Osteoblast (primary cell): ENCODE measurements at regions not wholly inside any gene's neighbourhood (a gene's known extent, or its start where the extent isn't known, plus 50 kb on each side); places are given as distances from the start of the nearest gene placed in this dataset.

Experiments
- DNase-seq: peaks from one replicate; pipeline ENCODE4 v3.0.0; 2011; ENCODE audit warnings: low spot score, mixed read lengths; ENCODE audit not compliant: insufficient read length; ENCODE audit errors: missing footprints
- H2AFZ ChIP-seq: 2 replicates; pipeline ENCODE4 v1.6.0; 2011; ENCODE audit warnings: mild to moderate bottlenecking, low read length
- H3K27ac ChIP-seq: 2 replicates; pipeline ENCODE4 v1.5.1; 2011; ENCODE audit warnings: mild to moderate bottlenecking, low read depth, low read length, moderate library complexity
- H3K27me3 ChIP-seq: 2 replicates; pipeline ENCODE4 v1.6.0; 2012; ENCODE audit warnings: mild to moderate bottlenecking, control low read depth, inconsistent platforms, low read length, moderate library complexity; ENCODE audit not compliant: insufficient read depth
- H3K36me3 ChIP-seq: 2 replicates; pipeline ENCODE4 v1.5.1; 2011; ENCODE audit warnings: mild to moderate bottlenecking, low read length, control low read depth, moderate library complexity; ENCODE audit not compliant: insufficient read depth
- H3K4me1 ChIP-seq: 2 replicates; pipeline ENCODE4 v1.5.1; 2011; ENCODE audit warnings: mild to moderate bottlenecking, low read length, control low read depth, moderate library complexity; ENCODE audit not compliant: insufficient read depth
- H3K4me2 ChIP-seq: 2 replicates; pipeline ENCODE4 v1.6.0; 2011; ENCODE audit warnings: mild to moderate bottlenecking, low read length; ENCODE audit not compliant: insufficient read depth
- H3K4me3 ChIP-seq: fragments of 200-600 bp; sonication (generic); 3 replicates; pipeline ENCODE4 v1.5.1; 2012; ENCODE audit warnings: mild to moderate bottlenecking, low read length, inconsistent platforms; ENCODE audit not compliant: insufficient read depth
- H3K79me2 ChIP-seq: 2 replicates; pipeline ENCODE4 v1.6.0; 2012; ENCODE audit warnings: mild to moderate bottlenecking, low read length, control low read depth, inconsistent platforms; ENCODE audit not compliant: insufficient read depth
- H3K9me3 ChIP-seq: 2 replicates; pipeline ENCODE4 v1.5.1; 2011; ENCODE audit warnings: low read depth, low read length, control low read depth
- H4K20me1 ChIP-seq: 2 replicates; pipeline ENCODE4 v1.6.0; 2012; ENCODE audit warnings: mild to moderate bottlenecking, low read length, control low read depth; ENCODE audit not compliant: insufficient read depth
- TF ChIP-seq, protein P1 (sequence below): IDR thresholded peaks from 2 replicates; pipeline ENCODE4 v1.5.1; 2011; ENCODE audit warnings: mild to moderate bottlenecking, low read depth, low read length, moderate library complexity; ENCODE audit errors: extremely low read depth

DNA sequence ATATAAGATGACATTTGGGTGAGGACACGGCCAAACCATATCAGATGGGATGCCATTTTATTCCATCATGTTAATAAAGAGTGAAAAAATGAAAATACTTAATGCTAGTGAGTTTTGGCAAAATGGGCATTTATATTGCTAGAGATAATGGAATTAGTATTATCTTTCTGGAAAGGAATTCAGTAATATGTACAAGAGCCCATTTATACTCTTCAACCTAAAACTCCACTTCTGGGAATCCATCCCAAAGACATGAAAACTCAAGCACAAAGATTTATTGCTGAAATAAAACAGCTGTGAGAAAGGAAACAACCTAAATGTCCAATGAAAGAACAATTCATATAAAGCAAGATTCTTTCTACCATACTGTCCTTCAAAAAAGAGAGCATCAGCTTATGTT, 96.0 kb upstream of the TMEM168 start:
- TF ChIP-seq, protein P1, sequence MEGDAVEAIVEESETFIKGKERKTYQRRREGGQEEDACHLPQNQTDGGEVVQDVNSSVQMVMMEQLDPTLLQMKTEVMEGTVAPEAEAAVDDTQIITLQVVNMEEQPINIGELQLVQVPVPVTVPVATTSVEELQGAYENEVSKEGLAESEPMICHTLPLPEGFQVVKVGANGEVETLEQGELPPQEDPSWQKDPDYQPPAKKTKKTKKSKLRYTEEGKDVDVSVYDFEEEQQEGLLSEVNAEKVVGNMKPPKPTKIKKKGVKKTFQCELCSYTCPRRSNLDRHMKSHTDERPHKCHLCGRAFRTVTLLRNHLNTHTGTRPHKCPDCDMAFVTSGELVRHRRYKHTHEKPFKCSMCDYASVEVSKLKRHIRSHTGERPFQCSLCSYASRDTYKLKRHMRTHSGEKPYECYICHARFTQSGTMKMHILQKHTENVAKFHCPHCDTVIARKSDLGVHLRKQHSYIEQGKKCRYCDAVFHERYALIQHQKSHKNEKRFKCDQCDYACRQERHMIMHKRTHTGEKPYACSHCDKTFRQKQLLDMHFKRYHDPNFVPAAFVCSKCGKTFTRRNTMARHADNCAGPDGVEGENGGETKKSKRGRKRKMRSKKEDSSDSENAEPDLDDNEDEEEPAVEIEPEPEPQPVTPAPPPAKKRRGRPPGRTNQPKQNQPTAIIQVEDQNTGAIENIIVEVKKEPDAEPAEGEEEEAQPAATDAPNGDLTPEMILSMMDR: no peak
- Histone ChIP-seq H3K9me3 (no peaks in the 10 kb centered on the region), H3K27me3 (no peaks in the 10 kb centered on the region), H2AFZ (no peak overlapping the region), H3K4me2 (no peak overlapping the region), H3K4me1 (no peaks in the 10 kb centered on the region), H3K4me3 (no peak overlapping the region), H3K27ac (no peak overlapping the region), H3K79me2 (peaks cover 14% of the 10 kb centered on the region), H3K36me3 (peaks cover 6% of the 10 kb centered on the region), H4K20me1 (peaks cover 14% of the 10 kb centered on the region)
- no peak for DNase-seq

DNA sequence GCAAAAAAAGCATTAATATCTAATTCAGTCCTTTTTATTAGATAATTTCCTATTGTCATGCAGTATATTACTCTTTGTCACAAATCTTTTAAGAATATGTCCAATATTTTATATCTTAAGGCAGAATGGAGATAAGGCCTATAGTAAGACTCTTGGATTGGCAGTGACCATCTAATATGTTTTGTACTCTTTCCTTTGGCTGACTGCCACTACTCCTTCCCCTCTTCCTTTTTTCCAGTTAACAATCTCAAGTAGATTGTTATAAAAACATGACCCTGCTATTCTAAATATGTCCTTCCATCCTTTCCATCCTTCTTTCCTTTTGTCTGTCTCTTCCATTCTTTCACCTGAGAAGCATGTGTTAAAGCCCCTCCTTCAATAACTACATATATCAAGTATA, 92.8 kb upstream of the TMEM168 start:
- Histone ChIP-seq H3K36me3 (peaks cover 6% of the 10 kb centered on the region), H3K4me3 (no peak overlapping the region), H3K27me3 (no peaks in the 10 kb centered on the region), H3K4me1 (peaks cover 9% of the 10 kb centered on the region), H3K79me2 (peaks cover 10% of the 10 kb centered on the region), H3K4me2 (no peak overlapping the region), H3K27ac (no peak overlapping the region), H3K9me3 (no peaks in the 10 kb centered on the region), H2AFZ (no peak overlapping the region), H4K20me1 (peaks cover 26% of the 10 kb centered on the region)
- DNase-seq: peak; percentile 47
- TF ChIP-seq, protein P1: no peak

DNA sequence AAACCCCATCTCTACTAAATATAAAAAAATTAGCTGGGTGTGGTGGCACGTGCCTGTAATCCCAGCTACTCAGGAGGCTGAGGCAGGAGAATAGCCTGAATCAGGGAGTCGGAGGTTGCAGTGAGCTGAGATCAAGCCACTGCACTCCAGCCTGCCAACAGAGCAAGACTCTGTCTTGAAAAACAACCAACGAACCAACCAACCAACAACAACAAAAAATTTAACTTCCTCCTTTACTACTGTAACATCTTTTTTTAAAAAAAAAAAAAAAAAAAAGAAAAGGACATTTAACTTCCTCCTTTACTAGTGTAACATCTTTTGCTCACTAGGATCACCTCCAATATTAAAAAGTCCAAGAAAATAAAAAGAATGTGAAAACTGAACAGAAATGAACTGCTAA, 92.3 kb upstream of the TMEM168 start:
- no peaks in the 10 kb centered on the region for H3K27me3 ChIP-seq
- H3K4me1 ChIP-seq: peaks cover 9% of the 10 kb centered on the region
- no peak overlapping the region for H3K27ac ChIP-seq
- H4K20me1 ChIP-seq: peaks cover 25% of the 10 kb centered on the region
- H3K36me3 ChIP-seq: peaks cover 6% of the 10 kb centered on the region
- H3K79me2 ChIP-seq: peaks cover 10% of the 10 kb centered on the region
- H3K4me3 ChIP-seq: no peak overlapping the region
- TF ChIP-seq, protein P1: no peak
- no peak overlapping the region for H2AFZ ChIP-seq
- no peak overlapping the region for H3K4me2 ChIP-seq
- DNase-seq: no peak
- no peaks in the 10 kb centered on the region for H3K9me3 ChIP-seq

DNA sequence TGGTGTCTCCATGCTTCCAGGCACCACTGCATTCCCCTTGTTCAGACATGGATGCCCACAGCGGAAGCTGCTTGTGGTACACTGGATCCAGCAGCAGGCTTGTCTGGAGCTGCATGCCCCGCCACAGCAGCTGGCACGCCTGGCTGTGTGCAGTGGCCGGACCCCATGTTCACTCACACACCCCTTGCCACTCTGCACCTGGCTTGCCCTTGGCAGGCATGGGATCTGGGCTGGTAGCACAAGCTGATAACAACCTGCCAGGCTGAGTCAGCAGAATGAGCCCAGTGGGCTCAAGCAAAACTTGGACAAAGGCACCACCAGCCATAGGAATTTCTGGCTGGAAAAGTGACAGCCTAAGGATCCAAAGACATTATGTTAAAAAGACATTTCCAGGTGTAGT, 91.8 kb upstream of the TMEM168 start:
- Histone ChIP-seq H3K4me3 (no peak overlapping the region), H3K9me3 (no peaks in the 10 kb centered on the region), H3K4me2 (no peak overlapping the region), H3K27me3 (no peaks in the 10 kb centered on the region), H3K79me2 (peaks cover 10% of the 10 kb centered on the region), H3K27ac (no peak overlapping the region), H4K20me1 (peaks cover 20% of the 10 kb centered on the region), H3K36me3 (peaks cover 6% of the 10 kb centered on the region), H2AFZ (no peak overlapping the region), H3K4me1 (peaks cover 9% of the 10 kb centered on the region)
- TF ChIP-seq, protein P1: no peak
- DNase-seq: no peak
